CD14-positive monocyte (primary cell): ENCODE measurements at regions not wholly inside any gene's neighbourhood (a gene's known extent, or its start where the extent isn't known, plus 50 kb on each side); places are given as distances from the start of the nearest gene placed in this dataset.

Experiments used
- DNase-seq, 3 donors: peaks; one replicate each; pipeline ENCODE4 v3.0.0-alpha.2; 2011 to 2022
- H2AFZ ChIP-seq: 2 replicates; pipeline ENCODE4 v1.6.0; 2012; ENCODE audit warnings: mild to moderate bottlenecking, low read depth, low read length, inconsistent platforms; ENCODE audit not compliant: insufficient read depth, poor library complexity, severe bottlenecking
- H3K27ac ChIP-seq, 2 donors: 1 replicate in 1 of 2; 2 replicates in 1 of 2; pipeline ENCODE4 v1.5.1; 2012 to 2013; ENCODE audit warnings: low read length in 2 of 2, control low read depth in 1 of 2, inconsistent platforms in 1 of 2, low read depth in 1 of 2, mild to moderate bottlenecking in 1 of 2
- H3K27me3 ChIP-seq, 2 donors: one replicate each; pipeline versions ENCODE4 v1.6.0 to v1.6.1; 2011 to 2013; ENCODE audit warnings: low read length in 2 of 2; ENCODE audit not compliant: control insufficient read depth in 2 of 2, insufficient read depth in 2 of 2
- H3K36me3 ChIP-seq, 2 donors: replicated peaks in 1 of 2; 1 replicate in 1 of 2; 2 replicates in 1 of 2; pipeline versions ENCODE4 v1.5.1 to v1.6.1; 2012 to 2013; ENCODE audit warnings: low read length in 2 of 2, control low read depth in 1 of 2, inconsistent platforms in 1 of 2, mild to moderate bottlenecking in 1 of 2; ENCODE audit not compliant: insufficient read depth in 2 of 2, control insufficient read depth in 1 of 2
- H3K4me1 ChIP-seq, 2 donors: 1 replicate in 1 of 2; 2 replicates in 1 of 2; pipeline versions ENCODE4 v1.5.1 to v1.6.1; 2012 to 2013; ENCODE audit warnings: low read length in 2 of 2, control low read depth in 1 of 2, inconsistent platforms in 1 of 2, mild to moderate bottlenecking in 1 of 2, moderate library complexity in 1 of 2; ENCODE audit not compliant: insufficient read depth in 2 of 2, control insufficient read depth in 1 of 2
- H3K4me2 ChIP-seq: replicated peaks from 2 replicates; pipeline ENCODE3; 2012; ENCODE audit warnings: low read length, moderate library complexity, mild to moderate bottlenecking; ENCODE audit not compliant: poor library complexity, severe bottlenecking; ENCODE audit errors: extremely low read depth
- H3K4me3 ChIP-seq, 3 experiments: fragments of 200-600 bp in 1 of 3; sonication (generic) in 1 of 3; replicated peaks in 1 of 3; 1 replicate in 2 of 3; 2 replicates in 1 of 3; pipeline ENCODE4 v1.5.1; 2011 to 2013; ENCODE audit warnings: low read length in 3 of 3, mild to moderate bottlenecking in 3 of 3, control low read depth in 2 of 3, low read depth in 2 of 3, inconsistent platforms in 1 of 3, moderate library complexity in 1 of 3
- H3K79me2 ChIP-seq: 2 replicates; pipeline ENCODE4 v1.6.0; 2012; ENCODE audit warnings: mild to moderate bottlenecking, control low read depth, inconsistent platforms, low read length, moderate library complexity; ENCODE audit not compliant: insufficient read depth
- H3K9ac ChIP-seq: 2 replicates; pipeline ENCODE4 v1.6.0; 2017; ENCODE audit warnings: low read length, mild to moderate bottlenecking; ENCODE audit not compliant: insufficient read depth, poor library complexity, severe bottlenecking
- H3K9me3 ChIP-seq, 2 donors: replicated peaks in 1 of 2; 1 replicate in 1 of 2; 2 replicates in 1 of 2; pipeline versions ENCODE4 v1.5.1 to v1.6.1; 2012 to 2013; ENCODE audit warnings: low read length in 2 of 2, control low read depth in 1 of 2; ENCODE audit not compliant: control insufficient read depth in 1 of 2, insufficient read depth in 1 of 2
- H4K20me1 ChIP-seq: 2 replicates; pipeline ENCODE4 v1.6.0; 2012; ENCODE audit warnings: mild to moderate bottlenecking, low read length, control low read depth, moderate library complexity; ENCODE audit not compliant: insufficient read depth
- H3K27ac Mint-ChIP-seq, 7 donors: one replicate each; pipeline ENCODE4 v1.8.0; 2020; ENCODE audit warnings: mild to moderate bottlenecking in 7 of 7, mixed read lengths in 7 of 7, moderate library complexity in 6 of 7, inconsistent platforms in 2 of 7
- H3K27me3 Mint-ChIP-seq, 3 donors: one replicate each; pipeline ENCODE4 v1.8.0; 2021 to 2022; ENCODE audit warnings: low read depth in 3 of 3, mild to moderate bottlenecking in 3 of 3, mixed read lengths in 3 of 3, moderate library complexity in 3 of 3, inconsistent platforms in 1 of 3
- H3K36me3 Mint-ChIP-seq, 2 donors: one replicate each; pipeline ENCODE4 v1.8.0; 2020; ENCODE audit warnings: mixed read lengths in 2 of 2, inconsistent platforms in 1 of 2, mild to moderate bottlenecking in 1 of 2
- H3K4me1 Mint-ChIP-seq: one replicate; pipeline ENCODE4 v1.8.0; 2020; ENCODE audit warnings: mild to moderate bottlenecking, mixed read lengths
- H3K4me3 Mint-ChIP-seq, 2 donors: one replicate each; pipeline ENCODE4 v1.8.0; 2020; ENCODE audit warnings: mild to moderate bottlenecking in 2 of 2, mixed read lengths in 2 of 2, moderate library complexity in 1 of 2
- H3K9me3 Mint-ChIP-seq, 7 donors: one replicate each; pipeline ENCODE4 v1.8.0; 2020 to 2022; ENCODE audit warnings: mixed read lengths in 7 of 7, mild to moderate bottlenecking in 6 of 7, moderate library complexity in 6 of 7, inconsistent platforms in 2 of 7
- WGBS: methylation state at CpG from one replicate; pipeline ENCODE4 v1.1.5; 2013; ENCODE audit warnings: missing lambda C conversion rate; ENCODE audit not compliant: insufficient coverage; 5-methylcytosine and 5-hydroxymethylcytosine counted together
- intact Hi-C, 2 donors: fragments of 100-400 bp; cut with micrococcal nuclease; formaldehyde crosslinking; loops; one replicate each; pipeline versions ENCODE4 v1.15.0 to v1.15.1; 2023
- TF ChIP-seq, protein P1 (sequence below): fragments of 200-600 bp; IDR thresholded peaks from one replicate; pipeline ENCODE4 v1.8.0; 2022; ENCODE audit warnings: antibody characterized with exemption, mild to moderate bottlenecking

DNA sequence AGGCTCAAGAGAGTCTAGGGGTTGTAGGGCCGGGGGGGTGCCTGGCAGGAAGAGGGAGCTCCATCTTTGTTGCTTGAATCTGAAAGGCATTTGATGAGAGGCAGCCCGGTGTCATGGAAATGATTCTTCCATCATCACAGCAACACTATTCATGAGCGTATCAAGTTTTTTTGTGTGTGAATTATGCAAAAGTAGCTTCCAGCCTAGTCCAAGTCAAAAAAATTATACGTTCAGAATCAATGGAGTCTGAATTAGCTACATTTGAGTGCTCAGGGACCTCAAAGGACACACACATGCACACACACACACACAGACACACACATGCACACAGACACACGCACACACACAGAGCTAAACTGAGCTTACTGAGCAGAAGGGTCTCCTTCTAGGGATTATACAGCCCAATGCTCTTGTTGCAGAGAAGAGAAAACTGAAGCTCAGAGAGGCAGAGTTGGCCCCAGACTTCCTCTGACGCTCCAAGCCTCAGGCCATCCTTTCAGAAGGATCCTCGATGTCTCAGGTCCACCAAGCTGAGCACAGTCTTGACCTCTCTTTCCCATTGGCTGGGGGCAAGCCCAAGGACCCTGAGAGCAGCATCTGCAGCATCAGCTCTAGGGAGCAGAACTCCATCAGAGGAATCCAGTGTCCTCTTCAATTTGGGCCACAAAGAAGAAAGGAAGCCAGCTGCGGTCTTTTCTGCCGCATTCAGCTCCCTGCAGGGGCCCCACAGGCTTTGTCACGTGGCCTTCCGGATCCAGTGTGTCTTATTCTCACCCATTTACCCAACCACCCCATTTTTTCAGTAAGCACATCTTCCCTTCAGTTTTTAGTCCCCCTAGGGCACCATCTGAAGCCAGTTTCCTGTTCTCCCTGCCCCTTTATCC is 228.0 kb downstream of the UACA start:
- intact Hi-C loops: no loop called here
- peak overlapping the region; percentile 70 for H2AFZ ChIP-seq
- TF ChIP-seq, protein P1, sequence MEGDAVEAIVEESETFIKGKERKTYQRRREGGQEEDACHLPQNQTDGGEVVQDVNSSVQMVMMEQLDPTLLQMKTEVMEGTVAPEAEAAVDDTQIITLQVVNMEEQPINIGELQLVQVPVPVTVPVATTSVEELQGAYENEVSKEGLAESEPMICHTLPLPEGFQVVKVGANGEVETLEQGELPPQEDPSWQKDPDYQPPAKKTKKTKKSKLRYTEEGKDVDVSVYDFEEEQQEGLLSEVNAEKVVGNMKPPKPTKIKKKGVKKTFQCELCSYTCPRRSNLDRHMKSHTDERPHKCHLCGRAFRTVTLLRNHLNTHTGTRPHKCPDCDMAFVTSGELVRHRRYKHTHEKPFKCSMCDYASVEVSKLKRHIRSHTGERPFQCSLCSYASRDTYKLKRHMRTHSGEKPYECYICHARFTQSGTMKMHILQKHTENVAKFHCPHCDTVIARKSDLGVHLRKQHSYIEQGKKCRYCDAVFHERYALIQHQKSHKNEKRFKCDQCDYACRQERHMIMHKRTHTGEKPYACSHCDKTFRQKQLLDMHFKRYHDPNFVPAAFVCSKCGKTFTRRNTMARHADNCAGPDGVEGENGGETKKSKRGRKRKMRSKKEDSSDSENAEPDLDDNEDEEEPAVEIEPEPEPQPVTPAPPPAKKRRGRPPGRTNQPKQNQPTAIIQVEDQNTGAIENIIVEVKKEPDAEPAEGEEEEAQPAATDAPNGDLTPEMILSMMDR: no peak
- peak overlapping the region; percentile 39 for H3K9ac ChIP-seq
- Mint-ChIP-seq H3K4me1 (peaks cover 23% of the 10 kb centered on the region), H3K4me3 (peak overlapping the region; percentile 68 to 69), H3K27ac (peak overlapping the region in 3 of 7 donors; percentile 6 to 39 (median 32)), H3K36me3 (no peaks in the 10 kb centered on the region), H3K9me3 (peaks cover 0 to 4% (median 0%) of the 10 kb centered on the region in 7 donors), H3K27me3 (peaks cover 0 to 6% (median 4%) of the 10 kb centered on the region in 3 donors)
- H3K79me2 ChIP-seq: no peaks in the 10 kb centered on the region
- H3K4me1 ChIP-seq: peaks cover 21 to 24% of the 10 kb centered on the region in 2 donors
- no peaks in the 10 kb centered on the region for H3K9me3 ChIP-seq
- H3K27ac ChIP-seq: no peak overlapping the region
- whole genome bisulfite sequencing: 4% methylated on average over 4 of the region's 11 CpGs
- H3K4me3 ChIP-seq: peak overlapping the region in 1 of 3 experiments; percentile 52
- DNase-seq: peak in 1 of 3 donors; percentile 6
- no peaks in the 10 kb centered on the region for H4K20me1 ChIP-seq
- no peaks in the 10 kb centered on the region for H3K27me3 ChIP-seq
- H3K4me2 ChIP-seq: peak overlapping the region; percentile 67
- no peaks in the 10 kb centered on the region for H3K36me3 ChIP-seq

DNA sequence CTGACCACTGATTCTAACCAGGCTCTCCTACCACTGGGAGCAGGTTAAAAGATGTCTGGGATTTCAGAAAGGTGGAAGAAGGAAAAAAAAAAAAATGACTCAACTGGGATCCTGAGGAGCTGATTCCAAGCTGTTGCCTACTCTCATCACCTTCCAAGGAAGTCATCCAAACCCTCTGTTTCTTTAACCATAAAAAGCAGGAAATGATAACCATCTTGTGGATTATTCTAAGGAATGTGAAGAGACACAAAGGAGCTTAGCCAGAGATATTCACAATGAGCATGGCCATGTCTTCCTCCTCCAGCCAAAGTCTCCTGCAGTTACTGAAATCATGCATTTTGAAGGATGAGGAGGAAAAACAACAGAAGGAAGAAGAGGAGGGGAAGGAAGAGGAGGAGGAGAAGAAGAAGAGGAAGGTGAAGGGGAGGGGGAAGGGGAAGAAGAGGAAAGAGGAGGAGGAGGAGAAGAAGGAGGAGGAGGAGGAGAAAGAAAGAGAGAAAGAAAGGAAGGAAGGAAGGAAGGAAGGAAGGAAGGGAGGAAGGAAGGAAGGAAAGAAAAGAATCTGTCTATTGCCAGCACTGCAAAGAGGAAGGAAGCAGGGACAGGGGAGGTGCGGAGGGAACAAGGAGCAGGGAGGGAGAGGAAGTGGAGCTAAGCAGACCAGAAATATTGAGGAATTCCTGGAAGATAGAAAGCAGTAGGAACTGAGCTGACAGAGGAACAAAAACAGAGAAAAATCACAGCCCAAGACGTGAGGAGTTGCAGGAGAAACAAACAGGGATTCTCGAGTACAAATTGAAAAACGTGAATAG is 229.2 kb downstream of the UACA start:
- Histone ChIP-seq H3K79me2 (no peaks in the 10 kb centered on the region), H2AFZ (no peak overlapping the region), H3K27ac (no peak overlapping the region), H3K4me3 (no peak overlapping the region), H3K36me3 (no peaks in the 10 kb centered on the region), H3K9me3 (no peaks in the 10 kb centered on the region), H3K27me3 (no peaks in the 10 kb centered on the region), H4K20me1 (no peaks in the 10 kb centered on the region), H3K9ac (no peak overlapping the region), H3K4me1 (peaks cover 21 to 24% of the 10 kb centered on the region in 2 donors), H3K4me2 (no peak overlapping the region)
- WGBS: 17% methylated on average over 4 of the region's 4 CpGs
- TF ChIP-seq, protein P1: no peak
- Mint-ChIP-seq H3K4me3 (no peak overlapping the region), H3K9me3 (peaks cover 0 to 4% (median 0%) of the 10 kb centered on the region in 7 donors), H3K27ac (peak overlapping the region in 3 of 7 donors; percentile 6 to 51 (median 45)), H3K36me3 (no peaks in the 10 kb centered on the region), H3K4me1 (peaks cover 24% of the 10 kb centered on the region), H3K27me3 (peaks cover 0 to 6% (median 4%) of the 10 kb centered on the region in 3 donors)
- DNase-seq: no peak
- intact Hi-C loops: no loop called here
